ENCODE measurements at regions not wholly inside any gene's neighbourhood (a gene's known extent, or its start where the extent isn't known, plus 50 kb on each side); places are given as distances from the start of the nearest gene placed in this dataset.

DNA sequence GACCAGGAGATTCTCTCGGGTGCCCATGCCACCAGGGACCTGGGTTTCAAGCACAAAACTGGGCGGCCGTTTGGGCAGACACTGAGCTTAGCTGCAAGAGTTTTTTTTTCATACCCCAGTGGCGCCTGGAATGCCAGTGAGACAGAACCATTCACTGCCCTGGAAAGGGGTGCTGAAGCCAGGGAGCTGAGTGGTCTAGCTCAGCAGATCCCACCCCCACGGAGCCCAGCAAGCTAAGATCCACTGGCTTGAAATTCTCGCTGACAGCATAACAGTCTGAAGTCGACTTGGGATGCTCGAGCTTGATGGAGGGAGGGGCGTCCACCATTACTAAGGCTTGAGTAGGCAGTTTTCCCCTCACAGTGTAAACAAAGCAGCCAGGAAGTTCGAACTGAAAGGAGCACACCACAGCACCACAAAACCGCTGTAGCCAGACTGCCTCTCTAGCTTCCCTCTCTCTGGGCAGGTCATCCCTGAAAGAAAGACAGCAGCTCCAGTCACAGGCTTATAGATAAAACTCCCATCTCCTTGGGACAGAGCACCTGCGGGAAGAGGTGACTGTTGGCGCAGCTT, 157.7 kb downstream of the GIPC2 start:
- DNase-seq: peak; percentile 18

DNA sequence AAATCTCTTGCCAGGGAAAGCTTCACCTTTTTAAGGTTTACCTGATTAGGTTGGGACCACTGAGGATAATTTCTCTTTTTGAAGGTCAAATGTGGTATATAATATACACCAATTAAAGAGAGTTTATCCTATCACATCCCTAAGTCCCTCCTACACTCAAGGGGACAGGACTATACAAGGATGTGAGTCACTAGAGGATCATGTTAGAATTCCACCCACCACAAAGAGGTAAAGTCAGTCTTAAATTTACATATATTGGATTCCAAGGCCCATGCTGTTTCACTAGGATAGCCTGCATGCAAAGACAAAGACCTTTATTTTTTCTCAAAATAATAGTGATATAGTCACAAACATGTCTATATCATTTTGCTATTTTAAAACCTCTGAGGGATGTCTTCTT, 164.4 kb downstream of the GIPC2 start:
- DNase-seq: no peak

DNA sequence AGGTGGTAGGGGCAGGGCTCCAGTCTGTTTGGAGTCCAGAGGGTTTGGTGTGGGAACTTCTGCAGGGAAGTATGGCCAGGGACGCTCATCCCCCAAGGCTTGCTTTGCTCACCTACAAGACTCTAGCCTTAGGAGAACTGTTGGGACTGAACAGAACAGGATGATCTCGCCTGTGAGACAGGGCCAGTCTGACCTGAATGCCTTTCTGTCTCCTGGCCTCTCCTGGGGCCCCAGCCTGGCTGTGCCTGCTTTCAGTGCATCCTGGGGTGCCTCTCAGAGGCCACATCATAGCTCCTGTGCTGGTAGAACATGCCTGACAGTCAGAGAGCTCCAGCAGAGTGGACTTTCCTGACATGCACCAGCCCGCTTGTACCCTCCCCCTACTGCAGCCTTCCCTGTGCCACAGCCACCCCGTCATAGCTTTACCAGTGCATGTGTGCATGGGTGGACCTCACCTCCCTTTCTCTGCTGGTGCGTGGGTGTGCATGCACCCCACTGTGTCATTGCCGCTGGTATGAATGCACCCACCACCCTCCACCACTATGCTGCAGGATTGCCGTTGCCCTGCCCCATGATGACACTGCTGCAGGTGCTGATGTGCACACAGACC, 165.8 kb downstream of the GIPC2 start:
- DNase-seq: no peak

DNA sequence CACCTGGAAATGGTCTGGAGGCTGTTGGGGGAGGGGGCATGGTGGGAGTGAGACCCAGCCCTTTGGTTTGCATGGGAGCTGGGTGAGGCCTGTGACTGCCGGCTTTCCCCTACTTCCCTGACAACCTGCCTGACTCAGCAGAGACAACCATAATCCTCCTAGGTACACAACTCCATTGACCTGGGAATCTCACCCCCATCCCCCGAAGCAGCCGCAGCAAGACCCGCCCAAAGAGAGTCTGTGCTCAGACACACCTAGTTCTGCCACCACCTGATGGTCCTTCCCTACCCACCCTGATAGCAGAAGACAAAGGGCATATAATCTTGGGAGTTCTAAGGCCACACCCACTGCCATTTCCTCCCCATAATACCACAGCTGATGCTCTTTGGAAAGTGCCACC, 168.6 kb downstream of the GIPC2 start:
- no peak for DNase-seq

DNA sequence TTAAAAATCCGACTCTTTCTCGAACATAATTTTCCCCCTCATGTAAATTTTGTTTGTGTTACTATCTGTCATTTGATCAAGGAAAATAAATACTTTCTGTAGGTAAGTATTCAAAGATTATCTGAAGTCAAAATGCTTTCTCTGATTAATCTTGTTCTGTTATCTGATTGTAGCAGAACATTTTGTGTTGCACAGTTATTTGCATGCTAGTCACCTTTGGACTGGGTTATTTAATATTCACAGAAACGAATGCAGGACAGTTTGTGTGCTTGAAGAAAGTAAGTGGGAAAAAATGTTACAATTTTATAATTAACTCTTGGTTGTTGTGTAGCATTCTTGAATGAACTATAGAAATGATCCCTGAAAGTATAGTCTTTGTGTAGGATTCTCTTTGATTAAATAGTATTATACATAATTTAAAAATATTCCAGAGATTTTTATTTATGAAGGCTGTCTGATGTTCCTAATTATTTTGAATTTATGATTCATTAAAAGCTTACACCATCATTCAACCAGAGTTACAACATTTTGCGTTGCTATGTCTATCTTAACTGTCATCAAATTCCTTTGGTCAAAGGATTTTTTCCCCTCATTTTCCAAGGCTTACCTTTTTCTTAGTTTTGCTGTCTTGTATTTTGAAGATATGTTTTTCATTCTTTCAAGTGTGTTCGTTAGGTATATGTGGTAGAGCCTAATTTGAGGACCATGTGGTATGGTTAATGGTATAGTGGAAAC, 176.6 kb downstream of the GIPC2 start:
- DNase-seq: no peak

DNA sequence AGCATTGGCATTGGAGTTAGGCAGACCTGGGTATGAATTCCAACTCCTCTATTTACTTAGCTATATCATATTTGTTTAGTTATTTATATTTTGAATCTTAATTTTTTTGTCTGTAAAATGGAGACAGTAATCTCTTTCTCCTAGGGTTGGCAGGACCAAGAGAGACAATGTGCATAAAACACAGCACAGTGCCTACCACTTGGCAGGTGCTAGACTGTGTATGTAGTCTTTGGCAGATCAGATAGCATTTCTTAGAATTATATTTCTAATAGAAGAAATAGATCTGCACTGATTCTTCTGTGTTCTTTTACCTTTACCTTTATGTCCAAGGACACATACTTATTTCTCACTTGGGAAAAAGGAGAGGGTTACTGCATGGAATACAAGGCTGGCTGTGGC, 177.2 kb downstream of the GIPC2 start:
- no peak for DNase-seq

DNA sequence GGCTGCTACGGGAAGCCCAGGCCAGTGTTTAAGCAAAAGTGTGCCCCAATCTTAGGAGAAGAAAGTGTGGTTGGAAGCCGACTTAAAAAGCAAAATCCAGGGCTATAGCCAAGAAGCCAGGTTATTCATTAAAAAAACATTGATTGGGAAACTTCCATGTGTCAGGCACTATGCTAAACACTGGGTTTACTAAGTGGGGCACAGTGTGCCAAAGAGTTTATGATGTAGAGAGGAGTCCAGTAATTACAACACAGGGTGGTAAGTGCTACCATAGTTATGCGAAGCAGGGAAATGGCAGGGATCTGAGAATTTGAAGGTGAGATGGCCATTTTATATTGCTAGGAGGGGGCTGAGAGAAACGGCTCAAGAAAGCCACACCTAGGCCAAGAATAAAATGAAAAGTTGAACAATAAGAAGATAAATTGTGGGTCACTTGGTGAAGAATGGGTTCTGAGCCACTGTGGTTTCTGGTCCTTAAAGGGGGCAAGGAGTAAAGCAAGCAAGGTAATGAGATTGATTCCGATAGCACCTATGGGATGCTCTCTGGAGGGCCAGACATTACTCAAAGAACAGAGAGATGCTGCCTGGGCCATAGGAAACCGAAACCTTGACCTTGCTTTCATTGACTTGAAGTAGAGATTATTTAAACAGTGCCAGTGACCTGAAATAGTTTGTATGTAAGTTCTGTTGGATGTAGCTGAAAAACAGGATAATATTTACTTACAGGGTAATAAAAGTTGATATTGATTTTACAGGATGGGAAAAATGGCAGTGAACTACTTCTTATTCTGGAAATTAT, 177.8 kb downstream of the GIPC2 start:
- no peak for DNase-seq

DNA sequence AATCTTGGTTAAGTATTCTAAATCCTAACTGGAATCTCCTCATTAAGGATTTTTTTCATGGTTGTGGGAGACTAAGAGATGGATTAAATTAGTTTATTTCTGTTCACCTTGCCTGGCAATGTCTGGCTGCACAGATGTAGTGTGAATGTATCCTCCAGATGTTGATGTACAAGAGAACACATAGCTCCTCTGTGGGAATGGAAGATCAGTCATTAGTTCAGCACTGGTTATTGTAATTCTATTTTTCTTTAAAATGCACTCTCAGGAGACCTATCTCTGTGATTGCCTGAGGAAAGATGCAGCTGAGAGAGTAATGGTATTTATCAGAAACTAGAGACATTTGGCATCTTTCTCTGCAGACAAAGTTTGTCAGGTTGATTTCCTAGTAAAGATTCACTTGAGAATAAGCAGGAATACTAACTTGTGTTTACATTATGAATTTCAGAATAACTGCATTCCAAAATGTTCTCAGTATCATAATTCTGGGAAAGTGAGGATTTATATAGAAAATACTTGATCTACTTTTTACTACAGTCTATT, 178.6 kb downstream of the GIPC2 start:
- no peak for DNase-seq

DNA sequence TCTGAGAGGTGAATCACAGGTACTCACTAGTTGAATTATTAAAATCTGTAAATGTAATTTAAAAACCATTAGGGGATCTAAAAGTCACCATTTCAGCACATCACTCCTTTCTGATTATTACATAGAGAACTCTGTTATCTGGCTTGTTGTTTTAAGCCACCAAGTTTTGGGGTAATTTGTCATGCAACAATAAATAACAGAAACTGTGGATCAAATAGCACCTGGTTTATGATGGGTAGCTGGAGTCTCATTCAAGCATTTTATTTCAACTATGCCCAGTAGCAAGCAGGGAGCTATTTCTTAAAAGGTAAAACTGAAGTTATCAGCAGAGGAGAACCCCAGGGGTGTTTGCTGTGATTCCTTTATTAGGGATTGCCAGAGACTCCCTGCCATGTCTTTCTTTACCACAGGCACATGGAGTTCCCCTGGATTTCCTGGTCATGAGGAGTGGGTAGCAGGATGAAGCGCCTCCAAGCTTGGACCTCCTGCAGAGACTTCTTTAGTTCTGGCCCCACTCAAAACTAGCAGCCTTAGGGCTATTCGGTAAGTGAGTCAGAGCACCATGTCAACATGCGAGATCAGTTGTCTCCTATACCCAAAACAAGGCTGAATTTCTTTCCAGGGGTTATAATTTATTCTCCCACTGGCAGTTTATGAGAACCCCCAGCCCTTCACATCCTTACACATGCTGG, 179.2 kb downstream of the GIPC2 start:
- DNase-seq: no peak

DNA sequence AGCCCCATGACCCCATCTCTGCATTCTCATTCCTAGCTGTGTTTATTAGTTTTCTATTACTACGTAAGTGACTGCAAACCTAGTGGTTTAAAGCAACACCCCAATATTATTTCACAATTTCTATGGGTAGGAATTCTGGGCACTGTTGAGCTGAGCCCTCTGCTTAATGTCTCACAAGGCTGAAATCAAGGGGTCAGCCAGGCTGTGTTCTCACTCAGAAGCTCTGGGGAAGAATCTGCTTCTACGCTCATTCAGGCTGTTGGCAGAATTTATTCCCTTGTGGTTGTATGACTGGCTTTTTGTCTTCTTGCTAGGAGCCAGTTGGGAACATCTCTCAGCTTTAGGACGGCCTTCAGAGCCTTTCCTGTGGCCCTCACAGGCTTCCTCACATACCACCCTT, 181.0 kb downstream of the GIPC2 start:
- DNase-seq: no peak

DNA sequence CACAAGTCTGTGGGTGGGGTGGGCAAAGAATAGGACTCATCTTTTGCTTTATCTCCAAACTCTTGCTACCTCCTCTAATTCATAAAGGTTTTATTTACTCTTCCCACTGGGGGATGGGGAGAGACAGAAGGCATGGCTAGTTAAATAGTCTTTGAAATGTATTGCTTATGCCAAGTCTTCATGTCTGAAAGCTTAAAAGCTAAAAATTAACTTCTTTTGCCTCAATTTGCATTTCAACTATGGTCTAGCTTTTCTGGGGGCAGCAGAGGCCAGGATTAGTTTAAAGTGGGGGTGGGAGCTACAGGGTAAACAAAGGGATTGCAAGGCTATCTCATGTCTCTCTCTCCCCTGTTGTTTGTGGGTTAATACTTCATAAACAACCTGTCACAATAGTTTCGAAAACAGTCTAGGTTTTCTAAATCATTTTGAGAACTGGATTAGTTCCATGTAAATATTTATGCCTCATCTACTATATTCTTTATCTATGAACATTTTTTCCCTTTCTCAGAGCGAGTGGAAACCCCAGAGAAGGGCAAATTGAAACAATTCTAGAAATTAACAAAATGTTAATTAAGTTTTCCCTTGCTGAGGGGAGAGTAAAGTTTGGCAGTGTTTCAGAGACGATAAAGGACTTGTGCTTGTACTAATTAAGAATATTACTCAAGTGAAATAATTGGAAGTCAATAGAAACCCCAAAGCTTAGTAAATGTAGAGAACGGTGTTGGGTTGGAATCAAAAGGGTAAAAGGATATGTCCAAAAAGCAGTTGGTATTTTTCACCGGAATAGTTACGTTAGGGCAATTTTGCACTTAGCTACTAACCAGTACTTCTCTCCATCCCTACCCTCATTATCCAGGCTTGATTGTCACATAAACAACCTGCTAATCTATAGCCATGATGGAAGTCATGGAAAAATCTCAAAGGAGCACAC, 182.2 kb downstream of the GIPC2 start:
- no peak for DNase-seq

DNA sequence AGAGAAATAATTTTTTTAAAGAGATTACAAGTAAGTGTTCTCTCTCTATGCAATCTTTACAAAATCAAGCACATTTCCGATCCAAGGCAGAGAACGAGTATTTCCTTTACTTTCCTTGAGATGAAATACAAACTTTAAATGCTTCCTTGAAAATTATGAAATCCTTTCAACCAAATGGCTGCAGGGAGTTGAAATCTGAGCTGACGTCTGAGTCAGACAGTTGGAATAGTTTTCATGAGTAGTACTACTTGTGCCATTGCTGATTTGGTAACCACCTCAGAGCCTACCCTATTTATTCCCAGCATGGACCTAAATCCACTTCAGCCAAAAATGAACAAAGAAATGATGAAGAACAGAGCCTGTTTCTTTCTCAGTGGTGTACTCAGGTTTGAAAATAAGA, 183.6 kb downstream of the GIPC2 start:
- no peak for DNase-seq

DNA sequence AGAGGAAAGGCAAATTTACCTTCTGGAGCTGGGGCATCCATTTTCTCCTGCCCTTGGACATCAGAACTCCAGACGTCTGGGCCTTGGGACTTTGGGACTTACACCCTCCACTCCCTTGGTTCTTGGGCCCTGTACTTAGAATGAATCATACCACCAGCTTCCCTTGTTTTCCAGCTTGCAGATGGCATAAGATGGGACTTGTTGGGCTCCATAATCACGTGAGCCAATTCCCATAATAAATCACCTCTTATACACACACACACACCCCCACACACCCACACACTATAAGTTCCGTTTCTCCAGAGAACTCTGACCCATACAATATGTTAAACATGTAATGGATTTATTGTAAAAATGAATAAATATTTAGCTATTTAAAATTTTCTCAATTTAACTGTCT, 185.7 kb downstream of the GIPC2 start:
- DNase-seq: no peak

DNA sequence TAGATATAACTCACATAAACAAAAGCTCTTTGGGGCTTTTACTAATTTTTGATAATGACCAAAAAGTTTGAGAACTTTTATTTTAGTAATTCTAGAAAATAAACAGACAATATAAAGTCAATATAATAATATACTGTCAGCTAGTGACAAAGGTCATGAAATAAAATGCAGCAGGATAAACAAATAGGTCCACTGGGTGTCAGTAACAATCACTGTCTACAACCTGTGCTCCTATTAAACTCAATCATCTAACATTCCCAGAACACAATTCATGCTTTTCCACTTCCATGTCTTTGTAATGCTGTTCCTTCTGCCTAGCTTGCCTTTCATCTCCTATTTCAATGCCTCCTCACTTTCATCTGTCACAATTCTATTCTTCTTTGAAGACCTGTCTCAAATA, 186.1 kb downstream of the GIPC2 start:
- no peak for DNase-seq

DNA sequence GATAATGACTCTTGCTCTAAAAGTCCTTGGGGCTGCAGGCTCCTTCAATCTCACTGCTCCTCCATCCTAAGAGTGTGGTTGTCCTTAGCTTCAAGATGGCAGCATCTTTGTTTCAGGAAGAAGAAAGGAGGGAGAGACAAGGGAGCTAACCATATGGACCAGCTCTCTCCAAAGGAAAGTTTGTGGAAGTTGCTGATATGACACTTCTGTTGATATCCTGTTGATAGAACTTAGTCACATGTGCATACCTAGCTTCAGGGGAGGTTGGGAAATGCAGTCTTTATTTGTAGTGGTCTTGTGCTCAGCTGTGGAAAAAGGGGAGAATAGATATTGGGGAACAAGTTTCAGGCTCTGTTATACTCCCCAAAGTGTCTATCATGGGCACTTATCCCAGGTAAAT, 186.9 kb downstream of the GIPC2 start:
- no peak for DNase-seq

DNA sequence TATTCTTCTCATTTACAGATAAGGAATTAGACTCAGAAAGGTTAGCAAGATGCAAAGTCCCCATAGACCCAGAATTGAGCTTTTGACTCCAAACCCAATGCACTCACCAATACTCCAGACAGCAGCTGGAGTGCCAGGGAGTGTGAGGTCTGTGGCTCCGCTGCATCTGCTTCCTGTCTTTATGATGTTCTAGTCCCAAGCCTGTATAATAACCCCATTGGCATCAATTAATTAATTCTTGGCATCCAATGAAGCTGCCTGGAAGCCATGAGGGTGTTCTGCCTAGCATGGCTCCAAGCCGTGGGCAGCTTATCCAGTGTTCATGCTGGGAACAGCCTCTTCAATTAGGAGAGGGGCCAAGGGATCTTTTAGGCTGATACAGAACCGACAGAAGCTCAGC, 188.7 kb downstream of the GIPC2 start:
- DNase-seq: peak; percentile 40

DNA sequence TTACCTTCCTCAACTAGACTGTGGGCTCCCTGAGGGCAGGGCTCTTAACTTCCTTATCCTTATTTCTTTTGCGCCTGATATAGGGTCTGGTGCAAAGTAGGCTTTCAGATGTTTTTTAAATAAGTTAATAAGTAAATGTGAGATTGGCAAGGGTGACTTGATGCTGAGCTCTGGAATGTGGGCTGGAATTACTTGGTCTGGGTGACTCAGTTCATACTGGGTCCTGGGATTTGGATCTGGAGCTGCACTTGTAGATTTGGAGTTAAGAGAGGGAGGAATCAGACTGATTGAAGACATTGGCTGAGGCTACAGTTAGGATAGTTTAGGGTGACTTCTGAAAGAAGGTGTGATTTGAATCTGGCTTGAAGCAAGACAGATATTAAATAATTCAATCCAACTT, 190.9 kb downstream of the GIPC2 start:
- DNase-seq: no peak

DNA sequence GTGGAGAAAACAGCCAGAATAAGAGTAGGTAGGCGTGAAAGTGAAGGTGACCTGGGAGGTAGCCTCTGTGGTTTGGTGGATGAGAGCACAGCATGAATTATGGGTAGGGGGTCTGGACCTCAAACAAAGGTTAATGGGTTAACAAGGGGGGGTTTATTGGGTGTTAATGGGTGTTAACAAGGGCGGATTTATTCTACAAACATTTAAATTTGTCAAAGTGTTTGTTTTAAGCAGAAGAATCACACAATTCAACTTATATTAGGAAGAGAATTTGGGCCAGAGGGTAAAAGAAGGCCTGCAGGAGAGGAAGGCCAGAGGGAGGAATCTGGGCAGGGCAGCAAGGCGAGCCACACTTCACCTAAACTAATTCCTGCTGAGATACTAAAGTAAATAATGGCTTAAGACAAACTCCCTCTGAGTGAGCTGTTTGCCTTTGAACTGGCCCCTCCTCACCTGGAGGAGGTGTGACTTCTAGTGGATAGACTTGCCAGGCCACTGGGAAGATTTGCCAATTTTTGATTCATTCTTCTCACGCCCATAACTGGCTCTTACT, 191.7 kb downstream of the GIPC2 start:
- no peak for DNase-seq

DNA sequence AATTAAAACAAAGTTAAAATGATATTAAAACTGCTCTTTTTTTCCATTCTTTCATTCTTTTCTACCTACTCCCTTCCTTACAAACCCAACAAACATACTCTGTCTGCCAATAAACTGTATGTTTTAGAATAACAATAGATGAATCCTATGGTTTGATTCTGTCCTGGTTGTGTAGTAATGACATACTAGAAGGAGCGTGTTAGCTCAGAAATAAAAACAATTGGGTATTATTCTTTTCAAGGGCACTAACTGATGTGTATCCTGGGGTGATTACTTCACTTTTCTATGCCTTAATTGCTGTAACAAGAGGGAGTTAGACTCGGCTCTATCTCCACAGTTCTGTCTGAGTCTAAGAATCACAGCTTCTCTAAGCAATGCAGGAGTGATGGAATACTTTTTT, 194.4 kb downstream of the GIPC2 start:
- DNase-seq: no peak

DNA sequence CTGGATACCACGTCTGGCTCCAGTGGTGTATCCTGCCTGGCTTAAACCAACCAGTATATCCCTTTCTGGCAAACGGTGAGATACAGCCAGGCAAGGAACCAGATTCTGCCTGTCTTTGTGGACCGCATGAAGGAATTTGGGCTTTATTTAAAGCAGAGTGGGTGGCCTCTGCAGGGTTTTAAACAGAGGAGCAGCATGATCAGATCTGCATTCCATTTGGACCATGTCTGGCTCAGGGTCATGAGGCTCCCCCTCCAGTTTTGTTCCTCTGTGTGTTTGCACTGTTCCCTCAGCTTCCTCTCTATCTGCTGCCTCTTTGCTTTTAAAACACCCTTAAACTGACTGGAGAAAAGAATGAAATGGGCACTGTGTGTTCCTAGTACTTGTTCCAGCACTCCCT, 195.0 kb downstream of the GIPC2 start:
- no peak for DNase-seq

DNA sequence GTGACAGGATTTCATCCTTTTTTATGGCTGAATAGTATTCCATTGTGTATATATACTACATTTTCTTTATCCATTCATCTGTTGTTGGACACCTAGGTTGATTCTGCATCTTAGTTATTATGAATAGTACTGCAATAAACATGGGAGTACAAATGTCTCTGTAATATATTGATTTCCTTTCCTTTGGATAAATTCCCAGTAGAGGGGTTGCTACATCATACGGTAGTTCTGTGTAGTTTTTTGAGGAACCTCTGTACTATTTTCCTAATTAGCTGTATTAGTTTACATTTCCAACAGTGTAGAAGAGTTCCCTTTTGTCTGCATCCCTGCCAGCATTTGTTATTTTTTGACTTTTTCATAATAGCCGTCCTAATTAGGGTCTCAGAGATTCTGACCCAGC, 201.3 kb downstream of the GIPC2 start:
- DNase-seq: no peak

DNA sequence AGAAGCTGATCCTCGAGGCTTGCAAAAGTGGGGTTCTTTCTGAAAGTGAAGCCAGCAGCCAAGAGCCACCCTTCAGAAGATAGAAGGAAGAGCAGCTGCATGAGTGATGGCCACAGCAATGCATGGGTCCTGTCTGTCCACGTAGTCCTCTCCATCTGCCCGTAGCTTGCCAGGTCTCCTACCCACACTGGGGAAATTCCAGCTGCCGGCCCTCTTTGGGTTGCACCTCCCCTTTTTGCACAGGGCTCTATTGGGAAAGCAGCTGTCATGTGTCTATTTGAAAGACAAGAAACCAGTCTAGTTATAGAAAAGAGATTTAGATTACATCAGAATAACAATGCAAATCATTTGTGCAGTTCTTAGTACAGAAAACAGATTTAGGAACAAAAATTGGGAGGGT, 204.4 kb downstream of the GIPC2 start:
- DNase-seq: no peak
